MV-4-11 (cell line): ENCODE measurements at regions not wholly inside any gene's neighbourhood (a gene's known extent, or its start where the extent isn't known, plus 50 kb on each side); places are given as distances from the start of the nearest gene placed in this dataset.

Source experiments
- DNase-seq: peaks from one replicate; lab custom pipeline; 2025; lab: John Stamatoyannopoulos, UW

- DNase-seq = no peak
These were observed 597.9 kb downstream of the VRK1 start for GRCh38 chr14:97395068-97395467.

- no peak for DNase-seq
These were observed 604.5 kb downstream of the VRK1 start for GRCh38 chr14:97401714-97402113.

- DNase-seq = no peak
These were observed 605.1 kb downstream of the VRK1 start for GRCh38 chr14:97402279-97402678.

GRCh38 chr14:97407701-97408407, 610.7 kb downstream of the VRK1 start:
- DNase-seq = no peak

- no peak for DNase-seq
These were observed 611.3 kb downstream of the VRK1 start for GRCh38 chr14:97408503-97408902.

GRCh38 chr14:97408937-97409815, 612.0 kb downstream of the VRK1 start:
- no peak for DNase-seq

GRCh38 chr14:97410667-97411620, 613.8 kb downstream of the VRK1 start:
- DNase-seq = no peak

GRCh38 chr14:97411938-97412612, 614.9 kb downstream of the VRK1 start:
- DNase-seq = no peak

GRCh38 chr14:97413022-97413539, 615.9 kb downstream of the VRK1 start:
- no peak for DNase-seq

GRCh38 chr14:97413966-97414717, 617.0 kb downstream of the VRK1 start:
- DNase-seq = no peak

- DNase-seq = no peak
These were observed 617.5 kb downstream of the VRK1 start for GRCh38 chr14:97414718-97415098.

GRCh38 chr14:97415907-97416306, 618.7 kb downstream of the VRK1 start:
- no peak for DNase-seq

- DNase-seq = no peak
These were observed 619.4 kb downstream of the VRK1 start for GRCh38 chr14:97416550-97416949.

- DNase-seq = no peak
These were observed 620.1 kb downstream of the VRK1 start for GRCh38 chr14:97417331-97417730.

- DNase-seq = no peak
These were observed 623.0 kb downstream of the VRK1 start for GRCh38 chr14:97420211-97420610.

- no peak for DNase-seq
These were observed 629.6 kb downstream of the VRK1 start for GRCh38 chr14:97426776-97427175.

- DNase-seq = no peak
These were observed 631.7 kb downstream of the VRK1 start for GRCh38 chr14:97428808-97429440.

- no peak for DNase-seq
These were observed 635.4 kb downstream of the VRK1 start for GRCh38 chr14:97432586-97432985.

GRCh38 chr14:97441740-97442362, 644.7 kb downstream of the VRK1 start:
- no peak for DNase-seq

- no peak for DNase-seq
These were observed 645.2 kb downstream of the VRK1 start for GRCh38 chr14:97442363-97442762.
